ENCODE measurements at regions not wholly inside any gene's neighbourhood (a gene's known extent, or its start where the extent isn't known, plus 50 kb on each side); places are given as distances from the start of the nearest gene placed in this dataset.

- no peak for DNase-seq (ENCODE audit: low read depth)
Observed at GRCh38 chr3:118683636-118684035, 351.0 kb downstream of the IGSF11 start.

GRCh38 chr3:118688396-118688884 is 346.2 kb downstream of the IGSF11 start:
- DNase-seq (ENCODE audit: low read depth): no peak

GRCh38 chr3:118692416-118692815 is 342.2 kb downstream of the IGSF11 start:
- no peak for DNase-seq (ENCODE audit: low read depth)

DNA sequence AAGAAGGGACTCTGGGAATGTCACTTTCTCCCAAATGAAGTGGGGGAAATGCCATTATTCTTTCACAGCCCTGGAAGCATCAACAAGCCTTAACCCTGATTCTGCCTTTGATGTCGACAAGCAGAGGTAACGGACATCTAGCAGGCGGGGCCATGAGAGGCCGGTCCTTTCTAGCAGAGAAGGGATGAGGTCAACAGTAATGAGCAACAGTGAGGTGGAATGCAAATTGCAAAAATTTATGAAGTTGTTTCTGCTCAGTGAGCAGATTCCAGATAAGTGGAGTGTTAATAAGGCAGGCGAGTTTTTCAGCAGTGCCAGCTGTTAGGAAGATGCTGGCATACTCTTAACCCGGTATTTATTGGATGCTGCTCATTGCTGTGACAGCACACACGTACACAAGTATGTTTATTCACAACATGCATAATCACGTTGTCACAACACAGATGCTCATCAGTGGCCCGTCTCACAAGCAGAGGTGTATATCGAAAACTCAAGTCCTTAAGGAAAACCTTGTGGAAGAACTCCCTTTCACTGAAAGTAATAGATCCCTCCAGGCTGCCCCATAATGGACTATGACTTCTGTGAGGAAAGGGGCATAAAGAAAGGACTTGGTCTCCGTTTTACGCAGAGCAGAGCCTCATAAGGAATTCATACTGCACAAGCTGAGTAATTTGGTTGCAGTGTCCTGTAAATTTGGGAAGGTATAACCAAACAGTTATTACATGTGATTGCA is 329.0 kb downstream of the IGSF11 start:
- DNase-seq (ENCODE audit: low read depth): no peak

GRCh38 chr3:118707991-118708390 is 326.7 kb downstream of the IGSF11 start:
- DNase-seq (ENCODE audit: low read depth): no peak

GRCh38 chr3:118710532-118710931 is 324.1 kb downstream of the IGSF11 start:
- no peak for DNase-seq (ENCODE audit: low read depth)

DNA sequence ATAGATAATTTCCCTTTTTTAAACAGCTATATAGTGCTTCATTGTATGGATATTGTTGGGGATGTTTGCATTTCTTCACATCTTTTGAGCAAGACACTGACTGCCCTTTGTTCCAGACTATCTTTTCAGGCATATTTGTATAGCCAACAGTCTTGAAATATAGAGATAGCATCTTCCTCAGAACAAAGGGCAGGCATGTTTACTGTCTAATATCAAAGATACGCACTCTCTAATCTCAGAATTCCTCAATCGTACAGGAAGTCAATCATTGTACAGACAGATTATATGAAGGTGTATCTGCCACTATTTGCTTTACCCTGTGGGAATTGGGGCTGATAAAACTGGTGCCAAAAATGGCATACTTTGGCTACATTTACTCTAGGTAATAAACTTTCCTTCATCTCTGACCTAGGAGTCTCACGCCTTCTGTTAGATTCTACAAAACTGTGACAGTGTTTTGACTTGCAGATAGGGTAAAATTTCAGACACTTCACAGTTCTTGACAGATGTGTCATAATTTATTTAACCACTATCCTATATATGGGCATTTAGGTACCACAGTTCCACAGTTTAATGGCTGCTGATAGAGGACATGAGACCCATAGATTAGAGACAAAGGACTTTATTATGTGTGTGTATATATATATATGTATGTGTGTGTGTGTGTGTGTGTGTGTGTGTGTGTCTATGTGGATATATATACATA is 321.0 kb downstream of the IGSF11 start:
- DNase-seq (ENCODE audit: low read depth): no peak

GRCh38 chr3:118714800-118715199 is 319.8 kb downstream of the IGSF11 start:
- DNase-seq (ENCODE audit: low read depth): no peak

- DNase-seq (ENCODE audit: low read depth): no peak
Observed at GRCh38 chr3:118729546-118729945, 305.1 kb downstream of the IGSF11 start.

DNA sequence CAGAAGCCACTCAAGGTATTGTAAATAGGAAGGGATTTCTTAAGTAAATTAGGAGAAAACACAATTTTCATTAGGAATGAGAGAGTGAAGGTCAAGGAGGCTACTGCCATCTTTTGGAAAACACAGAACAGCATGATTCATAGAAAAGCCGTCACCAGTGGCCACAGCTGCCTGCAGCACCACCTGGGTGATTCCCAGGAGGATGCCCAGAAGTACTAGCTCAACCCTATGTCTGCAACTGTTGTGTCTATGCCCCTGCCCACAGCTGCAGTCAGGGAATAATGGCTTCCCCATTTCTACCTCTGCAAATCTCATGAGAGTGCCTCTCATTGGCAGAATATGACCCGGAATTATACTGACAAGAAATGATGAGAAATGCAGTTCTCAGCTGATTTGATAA is 300.0 kb downstream of the IGSF11 start:
- no peak for DNase-seq (ENCODE audit: low read depth)

- DNase-seq (ENCODE audit: low read depth): no peak
Observed at GRCh38 chr3:118736107-118736506, 298.5 kb downstream of the IGSF11 start.

DNA sequence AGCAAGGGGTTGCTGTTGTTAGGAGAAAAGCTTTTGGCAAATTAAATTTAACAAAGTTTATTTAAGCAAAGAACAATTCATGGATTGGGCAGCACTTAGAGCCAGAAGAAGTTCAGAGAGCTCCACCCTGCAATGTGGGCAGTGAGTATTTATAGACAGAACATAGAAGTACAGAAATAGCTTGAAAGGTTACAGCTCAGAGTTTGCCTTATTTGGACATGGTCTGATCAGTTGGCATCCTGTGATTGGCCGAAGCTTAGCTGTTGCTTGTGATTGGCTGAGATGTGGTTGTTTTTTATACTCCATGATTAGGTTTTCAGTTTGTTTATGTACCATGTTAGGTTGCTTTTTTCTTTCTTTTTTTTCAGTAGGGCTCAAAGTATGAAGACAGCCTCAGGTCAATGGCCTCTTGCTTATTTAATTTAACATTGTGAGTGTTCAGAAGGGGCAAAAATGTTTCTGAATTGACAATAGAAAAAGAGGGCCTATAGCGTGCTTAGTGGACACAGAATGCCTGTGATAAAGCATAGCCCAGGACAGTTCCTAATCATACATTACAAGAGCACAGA is 293.8 kb downstream of the IGSF11 start:
- no peak for DNase-seq (ENCODE audit: low read depth)

DNA sequence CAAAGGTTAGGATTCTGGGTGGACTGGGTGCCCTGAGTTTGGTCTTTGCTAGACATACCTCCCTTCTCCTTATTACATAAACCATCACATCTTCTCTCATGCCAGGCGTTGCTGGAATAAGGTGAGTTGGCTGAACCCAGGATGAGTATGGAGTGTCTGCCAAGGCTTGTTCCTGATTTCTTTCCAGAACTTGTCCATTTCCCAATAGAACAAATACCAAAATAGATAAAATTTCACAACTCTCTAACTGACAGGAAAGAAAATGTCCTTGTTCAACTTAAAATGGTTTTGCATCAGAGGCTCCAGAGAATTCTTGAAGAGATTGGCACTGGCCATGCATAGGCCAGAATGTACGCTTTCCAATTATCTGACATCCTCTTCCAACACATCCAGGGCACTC is 291.9 kb downstream of the IGSF11 start:
- DNase-seq (ENCODE audit: low read depth): no peak

- no peak for DNase-seq (ENCODE audit: low read depth)
Observed at GRCh38 chr3:118744186-118744585, 290.5 kb downstream of the IGSF11 start.

GRCh38 chr3:118754406-118755252 is 280.0 kb downstream of the IGSF11 start:
- DNase-seq (ENCODE audit: low read depth): no peak

DNA sequence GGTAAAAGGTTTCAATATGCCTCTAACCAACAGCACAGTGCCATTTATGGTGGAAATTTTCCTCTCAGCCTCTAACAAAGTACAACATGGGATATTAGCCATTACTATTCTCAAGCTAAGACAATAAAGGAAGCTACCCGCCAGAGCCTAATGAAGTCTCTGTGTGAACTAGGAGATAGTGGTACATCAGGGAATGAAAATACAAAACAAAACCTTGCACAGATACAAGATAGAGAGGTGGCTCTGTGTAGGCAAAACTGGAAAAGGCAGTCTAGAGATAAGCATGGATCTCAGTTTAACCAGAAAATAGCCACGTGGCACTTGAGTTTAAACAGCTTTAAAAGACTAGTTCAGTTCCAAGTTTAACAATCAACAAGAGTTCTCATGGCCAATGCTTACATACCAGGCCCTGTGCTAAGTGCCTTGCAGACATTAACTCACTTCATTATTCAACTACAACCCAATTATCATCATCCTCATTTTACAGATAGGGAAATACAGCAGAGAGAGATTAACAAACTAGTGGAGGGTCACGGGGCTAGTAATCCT is 279.3 kb downstream of the IGSF11 start:
- no peak for DNase-seq (ENCODE audit: low read depth)

DNA sequence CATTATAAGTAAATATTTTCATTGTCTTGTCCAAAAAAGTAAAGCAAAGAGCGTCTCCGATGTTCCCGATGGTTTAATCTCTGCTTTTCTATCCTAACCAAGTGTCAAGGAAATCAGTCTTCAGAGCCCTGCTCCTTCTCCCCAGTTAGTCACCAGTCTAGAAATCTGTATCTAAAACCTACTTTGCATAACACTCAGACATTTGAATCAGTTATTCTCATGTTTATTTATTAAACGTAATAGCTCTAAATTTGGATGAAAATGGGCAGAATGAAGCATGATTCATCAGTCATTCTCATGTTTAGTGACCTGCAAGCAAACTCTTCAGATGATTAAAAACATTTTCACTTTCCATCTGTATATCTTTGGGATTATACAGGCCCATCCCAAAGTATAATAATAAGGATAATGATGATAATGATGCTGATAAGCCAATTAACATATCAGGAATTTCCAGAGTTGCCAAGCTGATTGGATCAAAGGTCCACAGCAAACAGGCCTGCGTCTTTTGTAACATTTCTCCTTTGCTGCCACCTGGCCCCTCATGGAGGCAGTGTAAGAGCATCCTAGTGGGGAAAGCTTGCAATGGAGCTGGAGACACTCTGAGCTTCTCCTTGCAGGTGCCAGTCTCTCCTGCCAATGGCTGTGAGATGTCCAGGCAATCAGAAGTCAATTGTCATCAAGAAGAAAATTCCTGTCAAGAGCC is 273.9 kb downstream of the IGSF11 start:
- DNase-seq (ENCODE audit: low read depth): no peak

- no peak for DNase-seq (ENCODE audit: low read depth)
Observed at GRCh38 chr3:118761291-118761606, 273.4 kb downstream of the IGSF11 start.

DNA sequence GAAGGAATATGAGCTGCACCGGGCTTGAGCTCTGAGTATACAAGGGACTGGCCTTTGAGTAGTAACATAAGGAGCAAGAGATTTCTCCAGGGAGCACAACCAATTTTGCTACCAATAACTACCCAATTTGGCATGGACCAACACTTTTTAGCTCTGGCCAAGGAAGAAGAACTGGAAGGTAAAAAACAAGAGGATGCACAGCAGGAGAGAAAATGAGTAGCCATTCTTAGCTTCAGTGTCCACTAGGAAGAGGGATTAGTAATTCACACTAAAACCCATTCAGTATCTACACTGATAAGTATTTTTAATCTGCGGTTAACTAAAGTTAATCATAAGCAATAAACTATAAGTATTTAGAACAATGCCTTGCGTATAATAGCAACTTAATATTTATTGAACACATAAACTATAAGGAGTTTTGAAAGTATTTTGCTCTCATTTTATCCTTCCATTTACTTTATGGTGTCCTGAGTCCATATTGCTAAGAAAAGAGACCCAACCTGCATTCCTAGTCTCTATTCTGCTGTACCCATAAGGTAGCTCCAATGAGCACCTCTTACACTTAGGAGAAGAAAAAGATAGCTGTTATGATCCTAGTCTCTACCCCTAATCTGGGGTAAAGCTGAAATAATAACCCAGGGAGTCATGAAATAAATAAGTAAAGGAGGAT is 268.9 kb downstream of the IGSF11 start:
- no peak for DNase-seq (ENCODE audit: low read depth)

GRCh38 chr3:118766306-118766669 is 268.4 kb downstream of the IGSF11 start:
- DNase-seq (ENCODE audit: low read depth): no peak

GRCh38 chr3:118772036-118772435 is 262.6 kb downstream of the IGSF11 start:
- DNase-seq (ENCODE audit: low read depth): no peak

Data from GM04504 (cell line).